SU-DHL-6 (cell line): ENCODE measurements at regions not wholly inside any gene's neighbourhood (a gene's known extent, or its start where the extent isn't known, plus 50 kb on each side); places are given as distances from the start of the nearest gene placed in this dataset.

Source experiments
- H2AFZ ChIP-seq: fragments of 200-600 bp; sonication (generic); 2 replicates; pipeline ENCODE4 v1.6.1; 2014; ENCODE audit warnings: low read depth, mild to moderate bottlenecking, moderate library complexity, mixed read lengths, antibody characterized with exemption, low read length; ENCODE audit not compliant: severe bottlenecking
- H3F3A ChIP-seq: fragments of 200-600 bp; shearing (Covaris generic); 2 replicates; pipeline ENCODE4 v1.6.0; 2016; ENCODE audit warnings: antibody characterized with exemption, mild to moderate bottlenecking; ENCODE audit not compliant: insufficient read depth
- H3K27ac ChIP-seq: fragments of 200-600 bp; sonication (generic); 2 replicates; pipeline ENCODE4 v1.5.1; 2016; ENCODE audit warnings: low read depth, mild to moderate bottlenecking, low read length, moderate library complexity, mixed read lengths
- H3K27me3 ChIP-seq: fragments of 200-600 bp; sonication (generic), shearing (Covaris generic); 2 replicates; pipeline ENCODE4 v1.6.0; 2014; ENCODE audit warnings: mild to moderate bottlenecking, low read length
- H3K36me3 ChIP-seq: fragments of 200-600 bp; sonication (generic); 2 replicates; pipeline ENCODE4 v1.6.1; 2014; ENCODE audit warnings: mild to moderate bottlenecking, low read length, mixed read lengths
- H3K4me2 ChIP-seq: fragments of 300-600, 200-600 bp; shearing (Covaris generic), sonication (generic); 2 replicates; pipeline ENCODE4 v1.6.0; 2014; ENCODE audit warnings: low read length, low read depth, mild to moderate bottlenecking; ENCODE audit not compliant: poor library complexity, severe bottlenecking
- H3K4me3 ChIP-seq: fragments of 200-600 bp; sonication (generic); 2 replicates; pipeline ENCODE4 v1.5.1; 2014; ENCODE audit warnings: antibody characterized with exemption, low read length, mild to moderate bottlenecking, mixed read lengths; ENCODE audit not compliant: insufficient read depth, poor library complexity, severe bottlenecking
- H3K79me2 ChIP-seq: fragments of 200-600 bp; sonication (generic); 2 replicates; pipeline ENCODE4 v1.6.1; 2014; ENCODE audit warnings: mild to moderate bottlenecking, low read length, moderate library complexity; ENCODE audit not compliant: insufficient read depth
- H3K9ac ChIP-seq: fragments of 200-600 bp; sonication (generic); 2 replicates; pipeline ENCODE4 v1.7.0; 2014; ENCODE audit warnings: mild to moderate bottlenecking, low read length
- H3K9me2 ChIP-seq: fragments of 200-600 bp; sonication (generic); replicated peaks from 2 replicates; pipeline ENCODE4 v1.6.1; 2014; ENCODE audit warnings: low read length; ENCODE audit not compliant: insufficient read depth
- H3K9me3 ChIP-seq: fragments of 200-600 bp; sonication (generic); 2 replicates; pipeline ENCODE4 v1.6.1; 2014; ENCODE audit warnings: low read length, mixed read lengths; ENCODE audit not compliant: insufficient read depth
- H4K20me1 ChIP-seq: fragments of 200-600 bp; sonication (generic); 2 replicates; pipeline ENCODE4 v1.6.1; 2014; ENCODE audit warnings: low read depth, mild to moderate bottlenecking, antibody characterized with exemption, low read length, moderate library complexity, mixed read lengths
- EZH2phosphoT487 ChIP-seq: fragments of 200-600 bp; sonication (generic), shearing (Covaris generic); conservative IDR thresholded peaks from 2 replicates; pipeline ENCODE4 v1.6.1; 2018; ENCODE audit warnings: mild to moderate bottlenecking, antibody characterized with exemption, low read length, moderate library complexity, mixed read lengths
- TF ChIP-seq, protein P1 (sequence below): fragments of 200-600 bp; sonication (generic); IDR thresholded peaks from one replicate; pipeline ENCODE4 v1.5.1; 2017; ENCODE audit warnings: antibody characterized with exemption, mild to moderate bottlenecking, low read length, moderate library complexity; ENCODE audit not compliant: insufficient read depth, poor library complexity, severe bottlenecking

DNA sequence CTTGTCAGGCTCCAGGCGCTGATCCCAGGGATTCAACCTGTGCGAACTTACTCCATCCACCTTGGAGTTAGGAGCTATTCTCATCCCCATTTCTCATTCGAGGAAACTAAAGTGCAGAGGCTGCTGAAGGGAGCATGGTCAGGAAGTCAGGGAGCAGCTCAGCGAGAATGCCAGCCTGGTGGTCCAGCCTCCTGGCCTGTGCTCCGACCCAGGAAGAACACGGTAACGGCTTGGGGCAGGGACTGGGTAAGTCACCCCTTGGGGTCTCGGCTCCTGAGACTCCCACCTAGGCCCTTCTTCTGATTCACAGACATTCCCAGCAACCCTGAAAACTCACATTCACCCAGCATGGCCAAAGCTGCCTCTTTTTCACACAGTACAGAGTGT, 132.8 kb downstream of the CRYBB2 start:
- Histone ChIP-seq H3K9me2 (no peaks in the 10 kb centered on the region), H3K27me3 (no peaks in the 10 kb centered on the region), H4K20me1 (no peaks in the 10 kb centered on the region), H3F3A (no peaks in the 10 kb centered on the region), H2AFZ (no peak overlapping the region), H3K27ac (no peak overlapping the region), H3K4me3 (no peak overlapping the region), H3K9ac (no peak overlapping the region), H3K9me3 (no peaks in the 10 kb centered on the region), H3K79me2 (no peaks in the 10 kb centered on the region), H3K36me3 (no peaks in the 10 kb centered on the region), H3K4me2 (no peak overlapping the region)
- TF ChIP-seq EZH2phosphoT487, result no peak

DNA sequence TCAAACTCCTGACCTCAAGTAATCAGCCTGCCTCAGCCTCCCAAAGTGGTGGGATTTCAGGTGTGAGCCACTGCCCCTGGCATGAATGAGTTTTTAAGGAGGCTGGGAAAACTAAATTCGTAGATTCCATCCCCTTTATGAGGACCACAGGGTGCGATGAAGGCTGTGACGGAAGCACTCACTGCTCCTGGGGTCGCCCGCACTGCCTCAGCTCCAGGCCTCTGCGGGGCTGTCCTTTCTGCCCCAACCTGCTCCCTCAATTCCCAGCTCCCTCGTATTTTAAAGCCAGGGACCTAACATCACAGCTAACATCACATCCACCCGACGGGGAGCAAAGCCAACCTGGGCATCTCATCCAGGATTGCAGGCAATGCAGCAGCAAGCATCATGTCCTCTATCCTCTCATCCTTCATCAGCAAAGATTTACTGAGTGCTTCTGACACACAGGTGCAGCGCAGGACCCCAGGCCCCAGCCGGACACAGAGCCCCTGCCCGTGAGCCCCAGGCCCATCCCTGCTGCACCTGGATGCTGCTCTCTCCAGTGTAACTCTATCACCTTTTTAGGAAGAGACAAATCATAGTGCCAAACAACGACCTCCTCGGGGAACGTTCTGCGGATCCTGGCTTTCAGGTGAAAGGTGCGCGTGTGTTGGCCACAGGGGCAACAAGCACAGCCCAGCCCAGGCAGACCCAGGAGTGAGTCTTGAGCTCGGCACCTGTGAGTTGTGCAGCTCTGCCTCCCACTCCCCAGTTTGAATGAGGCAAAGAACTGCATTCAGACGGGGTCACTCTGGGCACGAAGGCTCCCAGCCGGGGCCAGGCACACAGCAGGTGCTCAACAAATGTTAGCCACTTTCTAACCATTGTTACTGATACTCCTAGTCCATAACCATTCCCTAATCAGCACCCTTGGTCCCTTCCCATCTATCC, 134.3 kb downstream of the CRYBB2 start:
- Histone ChIP-seq H3K4me3 (no peak overlapping the region), H3K27ac (no peak overlapping the region), H3K36me3 (no peaks in the 10 kb centered on the region)

DNA sequence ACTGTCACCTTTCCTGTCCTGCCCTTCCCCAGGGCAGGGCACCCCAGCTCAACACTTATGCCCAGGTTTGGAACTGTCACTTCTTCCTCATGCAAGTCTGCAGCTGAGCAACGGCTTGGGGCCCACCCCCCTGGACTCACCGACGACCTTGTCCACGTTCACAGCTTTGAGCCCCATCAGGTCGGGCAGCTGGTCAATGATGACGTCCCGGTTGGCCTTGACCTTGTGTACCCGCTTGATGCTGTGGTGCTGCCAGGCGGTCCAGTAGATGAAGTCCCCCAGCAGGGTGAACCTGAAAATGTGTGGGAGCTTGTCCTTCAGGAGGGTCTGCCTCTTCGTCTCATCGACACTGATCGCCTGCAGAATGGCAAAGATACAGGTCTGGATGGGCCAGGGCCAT, 135.0 kb downstream of the CRYBB2 start:
- Histone ChIP-seq H3K79me2 (no peaks in the 10 kb centered on the region), H3K36me3 (no peaks in the 10 kb centered on the region), H3K9me2 (no peaks in the 10 kb centered on the region), H3F3A (no peaks in the 10 kb centered on the region), H3K4me3 (no peak overlapping the region), H3K9me3 (no peaks in the 10 kb centered on the region), H3K27me3 (no peaks in the 10 kb centered on the region), H3K4me2 (no peak overlapping the region), H4K20me1 (no peaks in the 10 kb centered on the region), H3K27ac (no peak overlapping the region), H2AFZ (no peak overlapping the region), H3K9ac (no peak overlapping the region)
- TF ChIP-seq, protein P1, sequence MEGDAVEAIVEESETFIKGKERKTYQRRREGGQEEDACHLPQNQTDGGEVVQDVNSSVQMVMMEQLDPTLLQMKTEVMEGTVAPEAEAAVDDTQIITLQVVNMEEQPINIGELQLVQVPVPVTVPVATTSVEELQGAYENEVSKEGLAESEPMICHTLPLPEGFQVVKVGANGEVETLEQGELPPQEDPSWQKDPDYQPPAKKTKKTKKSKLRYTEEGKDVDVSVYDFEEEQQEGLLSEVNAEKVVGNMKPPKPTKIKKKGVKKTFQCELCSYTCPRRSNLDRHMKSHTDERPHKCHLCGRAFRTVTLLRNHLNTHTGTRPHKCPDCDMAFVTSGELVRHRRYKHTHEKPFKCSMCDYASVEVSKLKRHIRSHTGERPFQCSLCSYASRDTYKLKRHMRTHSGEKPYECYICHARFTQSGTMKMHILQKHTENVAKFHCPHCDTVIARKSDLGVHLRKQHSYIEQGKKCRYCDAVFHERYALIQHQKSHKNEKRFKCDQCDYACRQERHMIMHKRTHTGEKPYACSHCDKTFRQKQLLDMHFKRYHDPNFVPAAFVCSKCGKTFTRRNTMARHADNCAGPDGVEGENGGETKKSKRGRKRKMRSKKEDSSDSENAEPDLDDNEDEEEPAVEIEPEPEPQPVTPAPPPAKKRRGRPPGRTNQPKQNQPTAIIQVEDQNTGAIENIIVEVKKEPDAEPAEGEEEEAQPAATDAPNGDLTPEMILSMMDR, result no peak
- TF ChIP-seq EZH2phosphoT487, result no peak

More for the DNA sequence above, 134.3 kb downstream of the CRYBB2 start:
- no peaks in the 10 kb centered on the region for H3F3A ChIP-seq
- H3K9me3 ChIP-seq, result no peaks in the 10 kb centered on the region
- H4K20me1 ChIP-seq, result no peaks in the 10 kb centered on the region
- H3K79me2 ChIP-seq, result no peaks in the 10 kb centered on the region
- H3K4me2 ChIP-seq, result no peak overlapping the region
- no peaks in the 10 kb centered on the region for H3K27me3 ChIP-seq
- H3K9me2 ChIP-seq, result no peaks in the 10 kb centered on the region
- H2AFZ ChIP-seq, result no peak overlapping the region
- TF ChIP-seq EZH2phosphoT487, result no peak
- TF ChIP-seq, protein P1, result no peak
- no peak overlapping the region for H3K9ac ChIP-seq

DNA sequence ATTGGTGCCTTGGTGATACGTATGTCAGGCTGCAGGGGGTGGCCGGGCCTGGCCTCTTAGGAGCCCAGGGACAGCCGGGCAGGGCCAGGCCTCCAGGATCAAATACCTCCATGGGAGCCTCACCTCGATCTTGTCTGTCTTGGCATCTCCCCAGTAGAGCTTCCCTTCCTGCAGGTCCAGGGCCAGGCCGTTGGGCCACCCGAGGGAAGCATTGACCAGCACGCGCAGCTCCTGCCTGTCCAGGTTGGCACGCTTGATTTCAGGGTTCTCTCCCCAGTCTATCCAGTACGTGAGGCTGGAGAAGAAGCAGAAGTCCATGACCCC, 137.7 kb downstream of the CRYBB2 start:
- TF ChIP-seq EZH2phosphoT487, result no peak
- TF ChIP-seq, protein P1, result no peak
- H3K36me3 ChIP-seq, result no peaks in the 10 kb centered on the region
- H3K79me2 ChIP-seq, result no peaks in the 10 kb centered on the region
- no peak overlapping the region for H3K9ac ChIP-seq
- H4K20me1 ChIP-seq, result no peaks in the 10 kb centered on the region
- no peak overlapping the region for H3K27ac ChIP-seq
- no peaks in the 10 kb centered on the region for H3K27me3 ChIP-seq
- H3K4me2 ChIP-seq, result no peak overlapping the region
- H3F3A ChIP-seq, result no peaks in the 10 kb centered on the region
- H2AFZ ChIP-seq, result no peak overlapping the region
- H3K9me2 ChIP-seq, result no peaks in the 10 kb centered on the region
- no peak overlapping the region for H3K4me3 ChIP-seq
- no peaks in the 10 kb centered on the region for H3K9me3 ChIP-seq
